ENCODE measurements at regions not wholly inside any gene's neighbourhood (a gene's known extent, or its start where the extent isn't known, plus 50 kb on each side); places are given as distances from the start of the nearest gene placed in this dataset.

GRCh38 chr6:21392177-21392576 is 201.4 kb upstream of the SOX4 start:
- DNase-seq (ENCODE audit: low read depth, low spot score), result no peak
- H3K4me3 ChIP-seq (ENCODE audit: low read depth, low read length), result no peak overlapping the region
- no peak for TF ChIP-seq CTCF (IDR thresholded peaks at IDR 0.05; ENCODE audit: low read depth, low read length)
- in situ Hi-C loops (cut with HindIII; ENCODE audit: low sequenced_read_pairs), result no loop called here

- TF ChIP-seq CTCF (IDR thresholded peaks at IDR 0.05; ENCODE audit: low read depth, low read length), result no peak
- in situ Hi-C loops (cut with HindIII; ENCODE audit: low sequenced_read_pairs), result no loop called here
These were observed 199.9 kb upstream of the SOX4 start for GRCh38 chr6:21393441-21394165.

GRCh38 chr6:21395121-21395520 is 198.4 kb upstream of the SOX4 start:
- no peak overlapping the region for H3K4me3 ChIP-seq (ENCODE audit: low read depth, low read length)
- in situ Hi-C loops (cut with HindIII; ENCODE audit: low sequenced_read_pairs), result no loop called here
- no peak for DNase-seq (ENCODE audit: low read depth, low spot score)
- no peak for TF ChIP-seq CTCF (IDR thresholded peaks at IDR 0.05; ENCODE audit: low read depth, low read length)

More at GRCh38 chr6:21393441-21394165, 199.9 kb upstream of the SOX4 start:
- no peak for DNase-seq (ENCODE audit: low read depth, low spot score)
- no peak overlapping the region for H3K4me3 ChIP-seq (ENCODE audit: low read depth, low read length)

GRCh38 chr6:21396313-21396712 is 197.2 kb upstream of the SOX4 start:
- TF ChIP-seq CTCF (IDR thresholded peaks at IDR 0.05; ENCODE audit: low read depth, low read length), result no peak
- no peak overlapping the region for H3K4me3 ChIP-seq (ENCODE audit: low read depth, low read length)
- in situ Hi-C loops (cut with HindIII; ENCODE audit: low sequenced_read_pairs), result no loop called here
- DNase-seq (ENCODE audit: low read depth, low spot score), result peak; percentile 80

- TF ChIP-seq CTCF (IDR thresholded peaks at IDR 0.05; ENCODE audit: low read depth, low read length), result no peak
- no peak overlapping the region for H3K4me3 ChIP-seq (ENCODE audit: low read depth, low read length)
- no peak for DNase-seq (ENCODE audit: low read depth, low spot score)
- in situ Hi-C loops (cut with HindIII; ENCODE audit: low sequenced_read_pairs), result no loop called here
These were observed 194.7 kb upstream of the SOX4 start for GRCh38 chr6:21398741-21399325.

- in situ Hi-C loops (cut with HindIII; ENCODE audit: low sequenced_read_pairs), result no loop called here
- DNase-seq (ENCODE audit: low read depth, low spot score), result peak; percentile 15
- H3K4me3 ChIP-seq (ENCODE audit: low read depth, low read length), result no peak overlapping the region
- no peak for TF ChIP-seq CTCF (IDR thresholded peaks at IDR 0.05; ENCODE audit: low read depth, low read length)
These were observed 191.2 kb upstream of the SOX4 start for GRCh38 chr6:21402368-21402767.
